ENCODE measurements at regions not wholly inside any gene's neighbourhood (a gene's known extent, or its start where the extent isn't known, plus 50 kb on each side); places are given as distances from the start of the nearest gene placed in this dataset.

- DNase-seq = no peak
These were observed 59.8 kb upstream of the TBPL2 start for GRCh38 chr14:55500219-55500701.

GRCh38 chr14:55500708-55501107 is 60.3 kb upstream of the TBPL2 start:
- no peak for DNase-seq

GRCh38 chr14:55502746-55503284 is 62.4 kb upstream of the TBPL2 start:
- DNase-seq = peak in 2 of 58 donors; percentile 6 to 21

- no peak for DNase-seq
These were observed 65.4 kb upstream of the TBPL2 start for GRCh38 chr14:55505846-55506245.

GRCh38 chr14:55508676-55509075 is 68.3 kb upstream of the TBPL2 start:
- no peak for DNase-seq

GRCh38 chr14:55512421-55512820 is 67.6 kb upstream of the KTN1 start:
- no peak for DNase-seq

GRCh38 chr14:55513491-55513890 is 66.5 kb upstream of the KTN1 start:
- DNase-seq = no peak

- peak in 7 of 58 donors; percentile 1 to 12 (median 3) for DNase-seq
These were observed 65.1 kb upstream of the KTN1 start for GRCh38 chr14:55514819-55515490.

GRCh38 chr14:55516776-55517175 is 63.2 kb upstream of the KTN1 start:
- DNase-seq = no peak

- no peak for DNase-seq
These were observed 61.6 kb upstream of the KTN1 start for GRCh38 chr14:55518391-55518790.

GRCh38 chr14:55519473-55520080 is 60.4 kb upstream of the KTN1 start:
- DNase-seq = no peak

- no peak for DNase-seq
These were observed 56.7 kb upstream of the KTN1 start for GRCh38 chr14:55523321-55523720.

Data from anterior cingulate cortex (tissue), 58 donors.